GM19043 (cell line): ENCODE measurements at regions not wholly inside any gene's neighbourhood (a gene's known extent, or its start where the extent isn't known, plus 50 kb on each side); places are given as distances from the start of the nearest gene placed in this dataset.
"Not testable (repeated sequence)": the region's sequence is repeated elsewhere in the genome, so short reads cannot be mapped to it uniquely, and the experiment has no call there.

Source experiments
- ATAC-seq: cut with Tn5 transposase; IDR thresholded peaks from one replicate; pipeline ENCODE4 v1.9.1; 2021; ENCODE audit warnings: low read depth; ENCODE audit not compliant: unreplicated experiment

- no peak for ATAC-seq
Measured at GRCh38 chr2:49359721-49360406, 205.5 kb upstream of the FSHR start.

DNA sequence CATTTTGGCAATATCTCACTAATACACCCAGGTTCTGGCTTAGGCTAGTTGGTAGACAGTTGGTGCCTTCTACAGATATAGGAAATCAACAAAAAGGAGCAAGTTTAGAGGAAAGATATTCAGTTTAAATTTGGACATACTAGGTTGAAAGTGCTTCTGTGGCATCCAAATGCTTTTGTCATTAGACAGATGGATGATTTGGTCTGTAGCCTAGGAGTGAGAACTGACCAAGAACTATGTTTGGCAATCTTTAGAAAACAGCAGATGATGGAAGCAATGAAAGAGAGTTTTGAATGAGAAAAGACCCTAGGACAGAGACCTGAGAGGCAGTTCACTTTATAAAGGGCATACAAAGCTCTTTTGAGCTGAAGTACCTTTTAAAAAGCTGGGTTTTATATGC is 201.3 kb upstream of the FSHR start:
- no peak for ATAC-seq

DNA sequence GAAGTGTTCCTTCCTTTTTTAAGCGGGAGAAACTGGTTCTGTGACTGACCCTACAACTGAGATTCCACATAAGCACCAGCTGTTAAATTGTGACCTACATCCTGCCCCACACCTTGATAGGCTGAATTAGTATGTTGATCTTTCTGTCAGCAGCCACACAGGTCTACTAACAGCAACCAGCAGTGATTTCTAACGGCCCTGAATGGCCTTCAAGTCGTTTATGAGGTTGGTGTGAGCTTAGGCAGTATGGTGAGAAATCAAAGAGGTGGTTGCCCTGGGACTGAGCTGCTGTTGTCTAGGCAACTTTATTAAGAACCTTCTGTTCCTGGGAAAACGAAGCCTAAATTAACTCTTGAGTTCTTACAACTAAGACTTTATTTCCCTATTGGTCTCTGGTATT is 197.2 kb upstream of the FSHR start:
- no peak for ATAC-seq

DNA sequence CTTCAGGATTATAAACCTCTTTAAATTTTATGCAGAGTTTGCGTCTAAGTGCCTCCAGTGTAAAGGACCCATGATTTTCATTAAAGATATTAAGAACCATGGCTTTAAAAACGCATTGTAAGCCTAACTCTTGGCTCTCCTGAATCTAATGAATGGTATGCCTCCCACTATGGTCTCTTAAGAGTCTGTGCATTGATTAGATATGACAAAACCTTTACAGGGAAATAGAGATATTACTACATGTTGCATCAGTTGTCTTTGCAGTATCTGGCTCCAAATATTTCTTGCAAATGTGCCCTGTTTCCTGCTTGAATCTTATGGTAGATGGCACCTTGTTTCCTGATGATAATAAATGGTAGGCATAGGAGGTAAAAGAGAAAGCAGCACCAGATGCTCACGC is 189.3 kb upstream of the FSHR start:
- ATAC-seq, result no peak

GRCh38 chr2:49342156-49342555 is 187.8 kb upstream of the FSHR start:
- no peak for ATAC-seq

DNA sequence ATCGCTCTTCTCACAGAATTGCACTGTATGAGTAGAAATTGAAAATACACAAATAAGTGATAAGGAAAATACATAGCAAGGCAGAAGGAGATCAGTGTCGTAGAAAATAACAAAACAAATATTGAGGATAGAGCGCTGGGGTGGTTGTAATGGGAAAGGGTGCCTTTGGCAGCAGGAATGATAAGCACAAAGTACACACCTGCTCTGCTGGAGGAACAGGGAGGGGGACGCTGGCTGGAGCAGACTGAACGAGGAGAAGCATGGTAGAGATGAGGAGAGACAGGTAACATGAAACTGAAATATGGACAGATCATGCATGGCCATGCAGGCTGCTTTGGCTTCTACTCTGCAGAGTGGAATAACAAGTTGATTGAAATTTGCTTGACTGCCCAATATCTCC is 181.2 kb upstream of the FSHR start:
- ATAC-seq, result no peak

DNA sequence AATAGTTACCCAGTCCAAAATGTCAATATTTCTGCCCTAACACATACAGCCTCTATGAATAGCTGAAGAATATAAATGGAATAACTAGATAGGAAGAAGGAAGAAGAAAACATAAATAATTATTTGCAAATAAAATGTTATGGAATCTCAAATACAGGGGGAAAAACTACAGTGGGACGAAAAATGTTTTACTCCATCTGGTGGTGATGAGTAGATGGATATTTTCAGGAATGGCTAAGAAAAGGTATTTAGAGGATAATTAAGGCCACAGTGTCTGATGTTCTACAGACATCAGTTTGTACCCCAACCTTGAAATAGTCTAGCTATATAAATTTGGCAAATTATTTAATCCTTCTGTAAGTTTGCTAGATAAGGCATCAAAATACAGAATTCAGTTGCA is 178.1 kb upstream of the FSHR start:
- ATAC-seq, result no peak

DNA sequence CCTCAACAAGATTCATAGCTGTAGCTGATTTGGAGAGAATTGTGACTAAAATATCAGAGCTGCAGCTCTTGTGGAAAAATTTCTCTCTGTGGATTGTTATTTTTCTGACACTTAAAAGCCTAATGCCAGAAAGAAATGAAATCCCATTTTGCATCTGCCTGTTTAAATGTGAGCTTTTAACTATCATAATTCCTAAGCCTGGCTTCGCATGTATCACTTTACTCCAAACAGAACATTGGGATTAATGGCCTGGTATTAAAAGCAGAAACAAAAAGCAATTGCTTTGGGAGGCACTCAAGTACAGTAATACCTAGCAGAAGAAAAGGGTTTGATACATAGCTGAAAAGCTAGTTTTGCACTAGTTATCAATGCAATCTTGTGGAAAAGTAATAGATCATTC is 164.2 kb upstream of the FSHR start:
- ATAC-seq, result no peak

- no peak for ATAC-seq
Measured at GRCh38 chr2:49309461-49309860, 155.1 kb upstream of the FSHR start.

DNA sequence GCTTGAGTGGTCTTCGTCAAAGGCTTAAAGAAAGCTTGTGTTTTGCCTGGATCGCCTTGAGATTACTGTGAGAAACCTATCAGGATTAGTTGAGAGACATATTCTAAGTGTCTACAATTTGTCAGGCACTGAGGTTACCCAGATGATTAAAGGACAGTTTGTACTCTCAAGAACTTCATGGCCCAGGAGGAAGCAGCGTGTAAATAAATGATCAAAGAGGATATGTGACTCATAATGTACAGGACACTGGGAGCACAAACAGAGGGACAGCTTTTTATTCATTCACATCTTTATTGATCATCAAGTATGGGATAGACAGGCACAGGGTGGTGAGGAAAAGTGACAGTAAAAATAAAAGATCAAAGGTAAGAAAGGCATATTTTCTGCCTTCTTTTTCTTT is 152.6 kb upstream of the FSHR start:
- no peak for ATAC-seq

GRCh38 chr2:49298693-49299092 is 144.4 kb upstream of the FSHR start:
- not testable (repeated sequence) for ATAC-seq

- ATAC-seq, result no peak
Measured at GRCh38 chr2:49298230-49298629, 143.9 kb upstream of the FSHR start.

DNA sequence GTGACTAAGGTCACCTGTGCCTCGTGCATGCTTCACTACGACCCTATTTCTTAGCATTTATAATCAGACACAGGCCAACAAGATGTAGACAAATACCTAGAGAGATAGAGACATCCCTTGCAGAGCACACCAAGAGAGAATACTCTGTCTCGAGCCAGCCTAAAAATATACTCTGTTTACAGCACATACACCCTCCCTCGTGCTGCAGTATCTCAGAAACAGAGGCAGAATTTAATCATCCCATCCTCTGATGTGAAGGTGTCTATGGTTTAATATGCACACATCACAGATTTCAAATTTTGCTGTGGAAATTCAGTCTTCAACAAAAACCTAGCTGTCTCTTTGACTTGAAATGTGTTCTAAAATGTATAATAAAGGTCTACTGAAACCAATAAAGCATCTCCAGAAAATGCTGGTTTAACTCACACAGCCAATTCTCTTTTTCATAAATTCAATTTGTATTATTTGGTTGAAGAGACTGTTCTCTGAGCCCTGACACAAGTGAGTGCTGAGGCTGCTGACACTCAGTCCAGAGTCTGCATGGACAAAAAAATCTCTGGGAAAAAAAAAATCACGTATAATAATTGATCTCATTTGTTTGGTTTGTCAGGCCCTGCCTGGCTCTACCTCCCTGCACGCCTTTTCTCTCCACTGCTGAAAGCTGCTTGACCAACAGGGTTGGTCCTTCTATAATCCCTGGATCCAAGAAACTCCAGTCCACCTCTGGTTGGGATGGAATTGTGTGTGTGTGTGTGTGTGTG is 142.0 kb upstream of the FSHR start:
- ATAC-seq, result no peak

DNA sequence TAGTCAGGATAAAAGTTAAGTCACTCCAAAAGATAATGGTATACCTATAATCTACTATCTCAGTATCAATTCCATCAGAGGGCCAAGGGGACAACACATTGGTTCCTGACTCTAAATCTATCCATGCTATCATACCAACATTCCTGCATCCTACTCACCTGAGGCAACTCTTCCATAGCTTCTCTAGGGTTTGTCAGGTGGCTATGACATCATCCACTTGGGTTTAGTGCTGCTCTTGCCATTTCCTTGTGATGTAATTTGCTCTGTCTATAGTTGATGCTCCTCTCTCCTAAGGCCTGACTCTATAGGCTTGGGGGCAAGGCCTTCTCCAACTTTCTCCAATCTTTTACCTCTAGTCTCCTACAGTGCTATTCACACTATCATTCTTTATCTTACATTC is 139.9 kb upstream of the FSHR start:
- no peak for ATAC-seq

- ATAC-seq, result no peak
Measured at GRCh38 chr2:49291619-49292018, 137.3 kb upstream of the FSHR start.

GRCh38 chr2:49289711-49290110 is 135.4 kb upstream of the FSHR start:
- ATAC-seq, result no peak

- no peak for ATAC-seq
Measured at GRCh38 chr2:49288902-49289700, 134.8 kb upstream of the FSHR start.

GRCh38 chr2:49288113-49288705 is 133.9 kb upstream of the FSHR start:
- ATAC-seq, result no peak

GRCh38 chr2:49286726-49287125 is 132.4 kb upstream of the FSHR start:
- ATAC-seq, result no peak

GRCh38 chr2:49286045-49286444 is 131.7 kb upstream of the FSHR start:
- no peak for ATAC-seq

DNA sequence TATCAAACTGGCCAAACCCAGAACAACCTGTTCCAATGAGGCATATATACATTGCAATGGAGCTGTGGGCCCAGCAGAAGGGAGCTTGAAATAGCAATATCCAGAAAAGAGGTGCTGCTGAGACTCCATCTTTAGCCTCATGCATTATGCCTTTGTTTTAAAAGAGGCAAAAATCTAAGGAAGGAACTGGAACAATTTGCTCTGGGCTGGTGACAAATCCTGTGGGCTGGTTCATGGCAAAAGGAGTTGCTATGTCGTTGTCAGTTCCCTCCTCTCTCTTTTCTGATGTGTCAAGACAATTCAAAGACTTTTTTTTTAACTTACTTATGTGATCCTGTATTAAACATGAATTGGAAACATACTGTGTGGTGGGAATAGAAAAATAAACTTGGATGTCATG is 124.2 kb upstream of the FSHR start:
- ATAC-seq, result no peak
